IPS DF 19.7 (cell line): ENCODE measurements at regions not wholly inside any gene's neighbourhood (a gene's known extent, or its start where the extent isn't known, plus 50 kb on each side); places are given as distances from the start of the nearest gene placed in this dataset.

Experiments used
- DNase-seq: peaks from one replicate; pipeline ENCODE4 v3.0.0-alpha.2; 2013; ENCODE audit warnings: low read depth, low spot score

DNA sequence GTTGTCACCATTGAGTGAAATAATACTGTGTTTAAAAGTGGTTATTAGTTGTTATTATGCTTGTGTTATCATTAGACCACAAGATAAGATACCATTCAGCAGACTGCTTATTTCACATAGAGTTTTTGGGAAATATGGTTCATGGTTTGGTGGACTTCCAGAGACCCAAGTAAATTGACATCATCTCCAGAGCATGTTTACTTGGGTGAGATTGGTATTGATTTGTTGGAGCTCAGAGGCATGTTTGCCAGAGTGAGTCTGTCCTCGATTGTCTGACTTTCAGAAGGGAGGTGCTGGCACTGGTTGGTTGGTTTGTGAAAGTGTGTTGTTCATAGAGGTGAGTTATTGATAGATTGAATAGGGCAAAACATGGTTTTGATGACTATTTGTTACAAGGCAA is 291.4 kb downstream of the TGFB2 start:
- DNase-seq = no peak

DNA sequence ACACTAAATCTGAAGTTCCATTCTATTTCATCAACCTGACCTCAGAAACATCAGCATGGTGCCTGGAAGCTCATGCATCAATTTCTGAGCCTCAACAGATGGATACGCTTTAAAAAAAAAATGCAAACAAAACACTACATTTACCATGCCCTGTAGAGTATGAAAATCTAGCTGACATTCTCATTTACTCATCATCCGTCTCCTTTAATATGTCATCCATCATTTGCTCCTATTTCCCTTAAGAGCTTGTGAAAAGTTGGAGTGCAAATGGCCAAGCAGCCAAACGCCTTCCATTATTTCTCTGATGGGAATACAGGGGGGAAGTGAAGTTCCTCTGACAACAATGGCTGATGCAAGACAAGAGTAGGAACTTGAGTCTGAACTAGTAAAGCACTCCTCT is 295.0 kb downstream of the TGFB2 start:
- DNase-seq = no peak

- DNase-seq = no peak
Measured at GRCh38 chr1:218642033-218642948, 297.2 kb downstream of the TGFB2 start.

- DNase-seq = no peak
Measured at GRCh38 chr1:218643281-218643680, 298.1 kb downstream of the TGFB2 start.

GRCh38 chr1:218643926-218644325 is 298.8 kb downstream of the TGFB2 start:
- no peak for DNase-seq

DNA sequence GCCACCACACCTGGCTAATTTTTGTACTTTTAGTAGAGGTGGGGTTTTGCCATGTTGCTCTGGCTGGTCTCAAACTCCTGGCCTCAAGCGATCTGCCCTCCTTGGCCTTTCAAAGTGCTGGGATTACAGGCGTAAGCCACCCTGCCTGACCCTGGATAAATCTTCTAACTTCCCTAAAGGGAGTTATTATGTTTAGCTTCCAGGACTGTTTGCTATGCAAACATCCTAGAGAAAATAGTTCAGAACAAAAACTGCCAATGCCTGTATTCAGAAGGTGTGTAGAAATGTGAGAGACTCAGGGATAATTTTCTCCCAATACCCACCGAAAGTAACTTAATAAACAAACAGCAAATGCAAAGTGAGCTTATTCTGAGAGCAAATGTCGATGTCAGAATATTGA is 301.2 kb downstream of the TGFB2 start:
- DNase-seq = no peak

DNA sequence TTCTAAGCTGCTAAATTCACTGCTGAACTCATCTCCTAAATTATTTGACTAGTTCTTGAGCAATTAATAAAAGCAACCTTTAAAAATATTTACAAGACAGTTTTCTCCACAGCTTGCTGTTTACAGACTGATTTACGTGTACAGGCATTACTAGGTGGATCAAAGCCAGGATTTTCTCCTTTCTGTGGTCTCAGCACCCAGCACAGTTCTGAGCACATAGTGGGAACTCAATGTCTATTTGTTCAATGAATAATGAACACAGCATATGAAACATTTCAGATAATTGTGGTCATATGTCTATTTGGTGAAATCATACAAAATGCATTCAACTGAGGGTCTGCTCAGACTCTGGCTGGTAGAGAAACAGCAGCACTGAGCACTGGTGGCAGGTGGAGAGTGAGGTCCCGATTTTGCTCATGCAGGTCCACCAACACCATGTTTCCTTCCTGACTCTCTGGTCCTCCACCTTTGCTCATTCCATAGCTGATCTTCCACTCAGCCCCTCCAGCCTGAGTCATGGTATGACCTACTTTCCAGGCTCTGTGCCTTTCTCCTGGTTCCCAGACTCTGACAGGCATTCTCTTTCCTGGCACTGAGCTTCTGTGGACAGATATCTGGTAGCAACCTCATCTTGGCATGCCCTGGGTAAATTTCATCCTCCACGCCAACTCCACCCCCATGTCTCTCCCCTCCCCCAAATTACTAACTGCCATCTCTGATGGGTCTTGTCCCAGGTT is 311.3 kb downstream of the TGFB2 start:
- DNase-seq = no peak

- no peak for DNase-seq
Measured at GRCh38 chr1:218658269-218658668, 313.1 kb downstream of the TGFB2 start.

DNA sequence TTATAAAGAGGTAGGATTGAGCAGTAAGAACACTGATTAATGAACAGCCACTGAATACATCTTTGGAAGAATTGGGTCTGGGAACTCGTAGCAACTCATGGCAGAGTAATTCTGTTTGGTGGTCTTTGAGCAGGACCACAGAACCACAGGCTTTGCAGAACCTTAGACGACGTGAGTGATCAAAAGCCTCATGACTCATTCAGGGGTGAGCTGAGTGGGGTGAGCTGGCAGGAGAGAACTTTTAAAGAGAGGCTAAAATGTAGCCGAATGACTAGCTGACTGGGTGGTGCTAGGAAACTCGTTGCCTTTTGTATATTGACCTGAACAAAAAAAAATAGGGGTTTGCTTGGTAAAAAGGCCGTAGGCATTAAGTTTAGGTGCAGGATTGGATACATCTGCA is 313.8 kb downstream of the TGFB2 start:
- no peak for DNase-seq

- no peak for DNase-seq
Measured at GRCh38 chr1:218659911-218660677, 315.0 kb downstream of the TGFB2 start.

DNA sequence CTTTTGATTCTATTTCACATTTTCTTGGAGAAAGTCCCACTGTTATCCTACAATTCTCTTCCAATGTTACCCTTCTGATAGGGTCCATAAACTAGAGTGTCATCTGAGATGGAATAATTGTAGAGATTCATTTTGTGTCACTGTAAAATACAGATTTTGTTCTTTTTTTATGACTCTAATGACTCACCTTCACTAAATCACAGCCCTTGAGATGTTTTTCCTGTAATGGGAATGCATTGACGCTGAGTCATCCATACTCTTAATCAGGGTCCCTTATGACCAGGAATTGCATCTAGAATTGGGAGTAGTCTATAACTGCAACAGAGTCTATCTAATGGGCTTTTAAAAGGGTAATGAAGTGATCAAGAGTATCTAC is 315.5 kb downstream of the TGFB2 start:
- no peak for DNase-seq

DNA sequence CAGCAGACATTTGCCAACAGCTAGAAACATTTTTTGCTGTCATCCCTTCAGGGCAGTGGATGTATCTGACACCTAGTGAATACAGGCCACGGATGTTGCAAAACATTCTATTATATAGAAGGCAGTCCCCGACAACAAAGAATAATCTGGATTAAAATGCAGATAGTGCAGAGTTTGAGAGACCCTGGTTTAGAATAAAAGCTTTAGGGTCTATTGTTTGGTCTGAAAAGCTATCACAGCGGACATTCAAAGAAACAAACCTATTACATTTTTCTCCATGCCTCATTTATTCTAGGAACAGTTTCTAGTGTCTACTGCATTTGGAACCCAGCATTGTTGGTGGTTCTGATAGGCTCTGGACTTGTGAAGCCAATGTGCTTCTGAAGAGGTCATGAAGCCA is 316.3 kb downstream of the TGFB2 start:
- DNase-seq = no peak

DNA sequence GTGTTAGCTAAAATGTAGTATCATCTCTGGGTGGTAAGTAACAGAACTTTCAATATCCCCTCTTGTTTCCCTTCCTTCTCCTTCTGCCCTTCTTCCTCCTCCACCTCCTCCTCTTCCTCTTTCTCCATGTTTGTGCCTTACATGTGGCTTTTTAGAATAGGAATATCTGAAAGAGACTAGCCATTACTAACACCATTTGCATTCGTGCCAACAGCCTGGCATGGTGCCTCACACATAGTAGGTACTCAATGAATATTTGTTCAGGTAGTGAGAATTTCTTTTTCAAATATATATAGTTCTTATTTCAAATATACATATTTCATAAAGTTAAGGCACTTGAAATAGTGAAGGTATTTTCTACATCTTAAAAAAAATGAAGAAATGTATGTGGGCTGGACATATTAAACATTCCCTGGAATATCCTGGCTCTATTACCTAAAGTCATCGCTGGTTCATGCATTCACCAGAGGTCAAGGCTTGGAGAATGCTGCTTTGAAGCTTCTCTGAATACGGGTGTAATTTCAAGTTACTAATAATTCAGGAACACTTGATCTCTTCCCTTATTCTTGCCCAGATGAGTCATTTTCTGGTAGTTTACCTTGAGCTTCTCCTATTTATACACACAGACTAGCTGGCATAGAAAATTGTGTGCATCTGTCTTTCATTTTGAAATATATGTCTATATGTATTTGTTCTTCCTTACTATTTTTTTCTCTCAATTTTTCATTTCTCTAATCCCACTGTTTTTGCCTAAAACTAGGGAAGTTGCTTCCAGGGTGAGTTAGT is 319.4 kb downstream of the TGFB2 start:
- DNase-seq = no peak

DNA sequence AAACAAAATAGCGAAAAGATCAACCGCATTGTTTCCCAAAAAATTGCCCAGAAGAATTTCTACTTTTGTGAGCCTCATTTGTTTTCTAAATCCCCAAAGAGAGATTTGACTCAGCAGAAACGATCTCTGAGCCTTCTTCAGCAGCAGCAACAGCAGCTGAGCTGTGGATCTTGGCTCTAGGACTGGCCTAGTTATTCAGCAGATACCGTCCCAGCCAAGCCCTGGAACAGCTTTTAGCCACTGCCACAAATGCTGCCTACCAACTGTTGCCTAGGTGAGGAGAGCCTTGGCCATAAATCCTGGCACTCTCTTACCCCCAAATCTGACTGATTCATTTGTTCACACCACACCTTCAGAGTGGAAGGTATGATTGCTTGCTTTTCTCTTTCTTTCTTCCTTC is 320.1 kb downstream of the TGFB2 start:
- no peak for DNase-seq

DNA sequence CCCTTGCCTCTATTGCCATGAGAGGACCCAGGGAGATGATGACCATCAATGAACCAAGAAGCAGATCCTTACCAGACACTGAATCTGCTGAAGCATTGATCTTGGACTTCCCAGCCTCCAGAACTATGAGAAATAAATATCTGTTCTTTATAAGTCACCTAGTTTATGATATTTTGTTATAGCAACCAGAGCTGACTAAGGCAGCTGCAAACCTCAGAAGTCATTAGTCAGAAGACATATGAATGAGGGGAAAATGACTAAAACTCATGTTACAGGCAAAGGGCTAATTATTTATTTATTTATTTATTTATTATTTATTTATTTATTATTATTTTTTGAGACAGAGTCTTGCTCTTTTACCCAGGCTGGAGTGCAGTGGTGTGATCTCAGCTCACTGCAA is 321.1 kb downstream of the TGFB2 start:
- no peak for DNase-seq

GRCh38 chr1:218667781-218668516 is 322.8 kb downstream of the TGFB2 start:
- no peak for DNase-seq

DNA sequence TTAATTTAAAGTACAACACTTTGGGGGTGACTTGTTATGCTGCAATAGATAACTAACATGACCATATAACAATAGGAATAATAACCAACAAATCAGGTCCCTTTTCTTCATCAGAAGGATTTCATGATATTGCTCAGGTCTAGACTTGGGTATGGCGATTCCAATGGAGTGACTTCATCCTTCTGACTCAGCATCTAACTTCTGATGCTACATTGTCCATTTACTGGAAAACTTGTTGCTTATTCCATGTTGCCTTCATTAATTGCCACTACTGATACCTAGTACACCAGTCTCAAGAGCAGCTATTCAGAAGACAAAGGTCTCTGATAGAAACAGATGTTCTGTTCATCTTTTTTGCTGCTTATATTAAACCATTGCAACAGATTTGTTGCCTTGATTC is 324.3 kb downstream of the TGFB2 start:
- no peak for DNase-seq

- DNase-seq = no peak
Measured at GRCh38 chr1:218670875-218671274, 325.7 kb downstream of the TGFB2 start.

GRCh38 chr1:218671573-218671972 is 326.4 kb downstream of the TGFB2 start:
- DNase-seq = no peak

DNA sequence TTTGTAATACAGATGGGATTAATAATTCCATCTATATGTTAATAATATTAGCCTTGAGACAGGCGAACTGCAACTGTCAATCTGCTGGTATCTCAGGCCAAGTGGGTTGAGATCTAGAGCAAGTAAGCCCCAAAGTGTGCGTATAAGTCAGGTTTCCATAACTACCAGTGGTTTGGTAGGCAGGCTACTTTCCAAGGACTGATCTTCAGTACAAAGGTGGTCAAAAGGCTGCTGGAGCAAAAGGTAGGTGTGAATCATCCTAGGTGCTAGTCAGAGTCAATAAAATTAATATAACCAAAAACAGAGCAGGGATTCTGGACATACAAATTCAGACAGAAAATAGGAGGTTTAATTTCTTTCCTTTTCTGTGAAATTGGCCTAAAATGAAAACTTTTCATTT is 328.0 kb downstream of the TGFB2 start:
- DNase-seq = no peak

- DNase-seq = peak; percentile 60
Measured at GRCh38 chr1:218674280-218674773, 329.2 kb downstream of the TGFB2 start.
